Astrocyte of the spinal cord (primary cell): ENCODE measurements at regions not wholly inside any gene's neighbourhood (a gene's known extent, or its start where the extent isn't known, plus 50 kb on each side); places are given as distances from the start of the nearest gene placed in this dataset.

ENCODE experiments used
- DNase-seq: peaks from one replicate; pipeline ENCODE4 v3.0.0; 2011; ENCODE audit warnings: low read depth, low spot score
- H3K4me3 ChIP-seq: 2 replicates; pipeline ENCODE4 v1.5.1; 2011; ENCODE audit warnings: low read depth, mild to moderate bottlenecking, low read length, moderate library complexity
- in situ Hi-C: cut with HindIII; loops from 2 replicates; pipeline ENCODE4 v1.10.0; 2017; ENCODE audit warnings: low sequenced_read_pairs
- TF ChIP-seq, protein P1 (sequence below): IDR thresholded peaks from 2 replicates; pipeline ENCODE4 v1.5.1; 2012; ENCODE audit warnings: low read depth, mild to moderate bottlenecking, low read length, inconsistent platforms

DNA sequence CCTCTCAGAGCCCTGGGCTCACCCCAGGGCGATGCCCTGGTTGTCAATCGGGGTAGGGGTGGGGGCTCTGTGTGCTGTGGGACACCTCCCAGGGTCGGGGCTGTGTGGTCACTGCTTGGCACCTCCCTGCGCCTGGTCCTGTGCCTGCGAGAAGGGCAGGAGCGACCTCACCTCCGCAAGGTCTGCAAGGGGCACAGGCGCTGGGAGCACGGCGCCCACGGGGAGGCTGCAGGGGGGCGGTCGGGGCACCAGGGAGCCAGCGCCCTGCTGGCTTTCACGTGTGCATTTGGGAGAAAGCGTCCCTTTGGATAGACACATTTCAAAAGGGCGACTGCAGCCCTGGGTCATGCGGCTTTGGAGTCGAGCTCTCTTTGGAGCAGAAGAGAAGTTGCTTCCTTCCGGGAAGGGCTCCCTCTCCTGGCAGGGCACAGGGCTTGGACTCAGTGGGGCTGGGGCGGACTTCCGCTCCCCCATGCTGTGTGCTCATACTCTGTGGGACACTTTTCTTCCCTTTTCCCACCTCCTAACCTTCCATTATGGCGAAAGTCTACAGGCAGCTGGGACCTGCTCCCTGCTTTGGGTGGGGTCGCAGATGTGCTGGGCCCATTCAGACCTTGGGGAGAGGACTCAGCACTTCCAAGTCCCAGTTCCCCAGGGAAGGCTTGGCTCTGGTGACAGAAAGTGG, 52.9 kb upstream of the SLC28A3 start:
- H3K4me3 ChIP-seq = no peak overlapping the region
- in situ Hi-C loops = no loop called here
- TF ChIP-seq, protein P1, sequence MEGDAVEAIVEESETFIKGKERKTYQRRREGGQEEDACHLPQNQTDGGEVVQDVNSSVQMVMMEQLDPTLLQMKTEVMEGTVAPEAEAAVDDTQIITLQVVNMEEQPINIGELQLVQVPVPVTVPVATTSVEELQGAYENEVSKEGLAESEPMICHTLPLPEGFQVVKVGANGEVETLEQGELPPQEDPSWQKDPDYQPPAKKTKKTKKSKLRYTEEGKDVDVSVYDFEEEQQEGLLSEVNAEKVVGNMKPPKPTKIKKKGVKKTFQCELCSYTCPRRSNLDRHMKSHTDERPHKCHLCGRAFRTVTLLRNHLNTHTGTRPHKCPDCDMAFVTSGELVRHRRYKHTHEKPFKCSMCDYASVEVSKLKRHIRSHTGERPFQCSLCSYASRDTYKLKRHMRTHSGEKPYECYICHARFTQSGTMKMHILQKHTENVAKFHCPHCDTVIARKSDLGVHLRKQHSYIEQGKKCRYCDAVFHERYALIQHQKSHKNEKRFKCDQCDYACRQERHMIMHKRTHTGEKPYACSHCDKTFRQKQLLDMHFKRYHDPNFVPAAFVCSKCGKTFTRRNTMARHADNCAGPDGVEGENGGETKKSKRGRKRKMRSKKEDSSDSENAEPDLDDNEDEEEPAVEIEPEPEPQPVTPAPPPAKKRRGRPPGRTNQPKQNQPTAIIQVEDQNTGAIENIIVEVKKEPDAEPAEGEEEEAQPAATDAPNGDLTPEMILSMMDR = no peak
- DNase-seq = no peak

DNA sequence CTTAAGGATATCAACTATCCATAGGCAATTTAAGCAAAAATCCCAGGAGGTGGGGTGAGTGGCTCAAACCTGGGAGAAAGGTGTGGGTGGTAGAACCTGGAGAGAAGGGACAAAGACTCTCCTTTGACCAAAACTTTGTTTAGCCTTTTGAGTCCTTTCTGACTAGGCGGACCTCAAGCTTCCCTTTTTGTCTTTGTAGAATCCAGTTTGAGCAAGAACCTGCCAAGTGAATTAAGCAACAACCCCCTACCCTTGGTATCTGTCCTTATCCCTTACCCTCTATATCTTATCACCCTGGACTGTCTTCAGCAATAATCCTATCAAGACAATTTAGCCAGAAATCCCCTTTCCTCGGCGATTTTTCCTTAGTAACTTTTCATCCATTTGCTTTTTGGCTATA, 53.5 kb upstream of the SLC28A3 start:
- TF ChIP-seq, protein P1 = no peak
- no peak for DNase-seq
- H3K4me3 ChIP-seq = no peak overlapping the region
- in situ Hi-C loops = no loop called here

DNA sequence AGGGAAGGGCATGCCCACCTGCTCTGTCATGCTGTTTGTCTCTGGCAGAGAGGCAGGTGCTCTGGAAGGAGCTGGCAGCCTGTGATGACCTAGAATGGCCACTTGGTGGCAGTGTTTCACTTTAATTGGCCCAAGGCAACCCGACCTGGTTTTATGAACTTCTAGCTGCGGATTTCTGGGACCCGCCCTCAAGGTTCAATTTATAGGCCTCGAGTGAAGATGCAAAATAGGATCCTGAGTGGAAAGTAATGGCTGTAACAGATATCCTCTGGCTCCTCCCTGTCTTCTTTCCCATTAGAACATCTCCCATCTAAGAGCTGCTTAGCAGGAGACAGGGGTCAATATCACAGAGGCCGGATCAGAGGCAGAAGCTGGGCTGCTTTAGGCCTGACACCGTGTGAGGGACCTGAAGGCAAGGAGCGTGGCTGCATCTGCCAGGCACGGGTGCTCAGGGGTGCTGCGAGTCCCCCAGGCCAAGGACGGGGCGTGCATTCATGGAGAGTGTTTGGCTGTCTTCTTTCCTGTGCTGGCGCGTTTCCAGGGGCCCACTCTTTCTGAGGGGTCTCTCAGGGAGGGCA, 56.7 kb upstream of the SLC28A3 start:
- in situ Hi-C loops = no loop called here

DNA sequence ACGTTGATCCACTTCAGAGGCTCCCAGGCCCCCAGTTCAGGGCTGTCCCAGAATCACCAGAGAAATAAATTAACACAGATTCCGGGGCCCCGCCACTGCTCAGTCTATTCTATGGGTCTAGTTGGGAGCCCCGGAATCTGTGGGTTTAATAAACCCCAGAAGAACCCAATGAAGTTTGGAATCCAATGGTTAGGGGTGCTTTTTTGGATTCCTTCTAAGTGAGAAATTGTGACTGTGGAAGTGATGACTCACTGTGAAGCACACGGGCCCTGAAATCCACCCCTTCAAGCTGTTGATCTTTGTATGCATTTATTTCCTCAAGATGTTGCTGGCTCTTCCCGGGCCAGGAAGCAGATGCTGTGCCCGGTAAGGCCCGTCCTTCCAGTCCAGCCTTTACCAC, 57.3 kb upstream of the SLC28A3 start:
- in situ Hi-C loops = no loop called here
- DNase-seq = peak; percentile 67
- H3K4me3 ChIP-seq = no peak overlapping the region
- TF ChIP-seq, protein P1 = no peak

More for the DNA sequence above, 56.7 kb upstream of the SLC28A3 start:
- no peak overlapping the region for H3K4me3 ChIP-seq
- peak; percentile 79 for DNase-seq
- TF ChIP-seq, protein P1 = peak; percentile 89

DNA sequence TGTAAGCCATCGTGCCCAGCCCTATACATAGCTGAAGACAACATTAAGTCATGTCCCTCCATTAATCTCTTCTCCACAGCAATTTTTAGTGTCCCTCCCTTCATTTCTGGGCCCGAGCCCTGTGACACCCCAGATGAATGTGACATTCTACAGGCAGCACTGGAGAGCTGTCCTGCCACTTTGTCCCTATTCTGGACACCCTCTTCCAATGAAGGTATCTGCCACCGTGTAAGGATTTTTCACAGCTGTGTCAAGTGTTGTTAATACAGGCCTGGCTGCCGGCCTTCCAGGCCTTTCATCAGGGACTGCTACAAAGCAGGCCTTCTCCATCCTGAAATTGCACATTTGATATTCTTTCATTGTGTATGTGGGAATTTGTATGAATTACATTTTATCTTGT, 62.0 kb upstream of the SLC28A3 start:
- TF ChIP-seq, protein P1 = no peak
- no peak overlapping the region for H3K4me3 ChIP-seq
- DNase-seq = no peak
- in situ Hi-C loops = no loop called here

DNA sequence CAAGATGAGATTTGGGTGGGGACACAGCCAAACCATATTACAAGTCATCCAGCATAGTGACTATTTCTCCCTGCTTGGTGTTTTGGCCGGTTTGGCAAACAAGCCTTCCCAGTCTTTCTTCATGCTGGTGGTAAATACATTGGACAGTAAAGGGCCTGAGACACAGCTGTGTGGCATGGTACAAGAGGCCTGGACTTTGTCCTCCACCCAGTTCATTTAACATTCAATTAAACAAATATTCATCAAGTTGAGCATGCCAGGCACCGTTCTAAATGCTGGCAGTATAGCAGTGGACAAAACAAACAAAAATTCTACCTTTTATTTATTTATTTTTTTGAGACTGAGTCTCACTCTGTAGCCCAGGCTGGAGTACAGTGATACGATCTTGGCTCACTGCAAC, 62.7 kb upstream of the SLC28A3 start:
- no peak overlapping the region for H3K4me3 ChIP-seq
- DNase-seq = no peak
- in situ Hi-C loops = no loop called here
- TF ChIP-seq, protein P1 = no peak
